Omental fat pad (tissue), 3 donors: ENCODE measurements at regions not wholly inside any gene's neighbourhood (a gene's known extent, or its start where the extent isn't known, plus 50 kb on each side); places are given as distances from the start of the nearest gene placed in this dataset.
"Not testable (repeated sequence)": the region's sequence is repeated elsewhere in the genome, so short reads cannot be mapped to it uniquely, and the experiment has no call there.

ENCODE experiments used
- ATAC-seq: fragments of 150-250 bp; one replicate; pipeline ENCODE4 v1.9.1; 2016; ENCODE audit warnings: mild to moderate bottlenecking, moderate library complexity; ENCODE audit not compliant: low FRiP score
- DNase-seq: peaks from one replicate; pipeline ENCODE4 v3.0.0-alpha.2; 2019; ENCODE audit warnings: low spot score
- CTCF ChIP-seq, 3 donors: fragments of 450-650 bp; IDR thresholded peaks; one replicate each; pipeline ENCODE4 v1.5.1; 2016 to 2017; ENCODE audit warnings: antibody characterized with exemption in 3 of 3, mild to moderate bottlenecking in 3 of 3, moderate library complexity in 2 of 3

DNA sequence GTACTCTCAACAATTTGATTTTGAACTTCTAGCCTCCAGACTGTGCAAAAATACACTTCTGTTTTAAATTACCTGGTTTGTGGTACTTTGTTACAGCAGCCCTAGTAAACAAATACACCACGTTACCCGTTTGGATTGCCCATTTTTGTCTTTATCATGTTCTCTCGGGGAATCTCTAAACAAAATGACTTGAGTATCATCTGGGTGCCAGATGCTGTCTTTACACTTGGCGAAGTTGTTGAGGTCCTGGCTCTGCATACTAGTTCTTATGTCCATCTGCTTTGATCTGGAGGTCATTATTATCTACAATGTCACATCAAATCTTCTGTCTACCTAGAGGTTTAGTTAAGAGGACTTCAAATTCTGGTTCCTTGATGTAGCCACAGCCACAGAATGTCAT is 142.4 kb upstream of the NRIP1 start:
- ATAC-seq: no peak
- TF ChIP-seq CTCF (IDR thresholded peaks at IDR 0.05): no peak
- no peak for DNase-seq

GRCh38 chr21:15207635-15208370 is 143.0 kb upstream of the NRIP1 start:
- no peak for TF ChIP-seq CTCF (IDR thresholded peaks at IDR 0.05)
- DNase-seq: no peak
- no peak for ATAC-seq

- TF ChIP-seq CTCF (IDR thresholded peaks at IDR 0.05): no peak
- ATAC-seq (no peak), DNase-seq (no peak)
Measured at GRCh38 chr21:15208786-15209185, 144.0 kb upstream of the NRIP1 start.

DNA sequence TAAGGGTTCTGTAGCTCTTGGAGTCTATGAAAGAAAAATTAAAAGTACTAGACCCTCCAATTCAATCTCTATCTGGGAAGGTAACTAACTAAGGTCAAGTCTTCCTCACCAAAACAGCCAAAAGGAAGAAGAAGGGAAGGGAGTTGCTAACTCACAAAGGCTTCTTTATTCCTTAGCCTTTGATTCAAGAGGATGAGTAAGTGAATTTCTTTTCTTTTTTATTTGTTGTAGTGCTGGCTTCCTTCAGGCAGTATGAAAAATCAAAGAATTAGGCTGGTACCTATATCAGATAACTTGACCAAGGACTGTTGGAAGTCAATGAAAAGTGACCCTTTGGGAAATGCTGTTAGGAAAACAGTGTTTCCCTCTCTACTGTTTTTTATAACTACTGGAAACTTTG is 144.4 kb upstream of the NRIP1 start:
- no peak for TF ChIP-seq CTCF (IDR thresholded peaks at IDR 0.05)
- DNase-seq: no peak
- ATAC-seq: no peak

DNA sequence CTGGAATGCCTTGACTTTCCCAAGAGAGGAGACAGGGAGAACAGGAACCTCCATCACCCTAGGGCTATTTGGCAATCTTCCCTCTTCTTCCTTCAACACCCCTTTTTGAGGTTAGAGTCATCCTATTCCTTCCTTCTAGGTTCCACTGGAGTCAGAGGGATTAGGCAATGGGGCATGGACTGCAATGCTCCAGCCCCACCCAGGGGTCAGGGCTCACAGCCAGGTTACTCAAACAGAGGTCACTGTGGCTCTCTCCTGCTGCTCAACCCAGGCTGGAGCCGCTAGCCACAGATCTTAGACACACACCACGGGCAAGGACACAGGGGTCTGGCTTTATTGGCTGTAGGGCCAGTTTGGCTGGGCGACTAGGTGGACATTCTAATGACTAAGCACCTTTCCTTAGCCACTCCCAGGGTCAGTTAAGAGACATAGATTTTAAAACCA is 145.5 kb upstream of the NRIP1 start:
- no peak for DNase-seq
- TF ChIP-seq CTCF (IDR thresholded peaks at IDR 0.05): no peak

DNA sequence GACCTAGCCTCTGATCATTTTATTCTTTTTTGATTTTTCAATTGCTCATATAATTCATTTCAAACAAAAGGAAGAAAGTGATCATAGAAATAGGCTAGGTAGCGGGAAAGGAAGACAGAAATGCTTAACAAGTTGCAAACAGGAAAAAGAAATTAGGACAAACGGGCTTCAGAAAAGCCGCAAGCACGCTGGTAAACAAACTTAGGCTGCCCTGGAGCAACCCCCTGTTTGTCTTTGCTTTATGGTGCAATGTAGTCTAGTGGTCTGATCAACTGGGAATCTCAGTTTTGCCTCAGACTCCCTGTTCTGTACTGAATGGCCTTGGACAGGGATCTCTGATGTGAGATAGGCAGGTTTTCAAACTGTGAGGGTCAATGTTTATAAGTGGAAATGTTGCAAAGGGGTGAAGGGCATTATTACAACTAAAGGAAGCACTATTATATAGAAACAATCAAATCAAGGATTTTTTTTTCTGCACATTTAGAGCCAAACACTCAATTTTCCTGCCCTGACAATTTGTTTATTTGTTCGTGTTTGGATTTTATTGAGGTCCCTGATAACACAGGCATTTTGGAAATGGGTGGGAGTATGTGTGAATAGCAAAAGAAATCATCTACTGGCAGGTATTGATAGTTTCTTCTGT is 146.8 kb upstream of the NRIP1 start:
- TF ChIP-seq CTCF (IDR thresholded peaks at IDR 0.05): no peak
- ATAC-seq: no peak
- DNase-seq: no peak

More for the DNA sequence above, 145.5 kb upstream of the NRIP1 start:
- ATAC-seq: peak; percentile 72

- no peak for TF ChIP-seq CTCF (IDR thresholded peaks at IDR 0.05)
- ATAC-seq (no peak), DNase-seq (no peak)
Measured at GRCh38 chr21:15212206-15212605, 147.4 kb upstream of the NRIP1 start.

DNA sequence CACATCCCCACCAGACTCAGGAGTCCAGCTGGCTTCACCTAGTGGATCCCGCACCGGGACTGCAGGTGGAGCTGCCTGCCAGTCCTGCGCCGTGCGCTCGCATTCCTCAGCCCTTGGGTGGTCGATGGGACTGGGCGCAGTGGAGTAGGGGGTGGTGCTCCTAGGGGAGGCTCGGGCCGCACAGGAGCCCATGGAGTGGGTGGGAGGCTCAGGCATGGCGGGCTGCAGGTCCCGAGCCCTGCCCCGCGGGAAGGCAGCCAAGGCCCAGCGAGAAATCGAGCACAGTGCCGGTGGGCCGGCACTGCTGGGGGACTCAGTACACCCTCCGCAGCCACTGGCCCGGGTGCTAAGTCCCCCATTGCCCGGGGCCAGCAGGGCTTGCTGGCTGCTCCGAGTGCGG is 153.7 kb upstream of the NRIP1 start:
- not testable (repeated sequence) for DNase-seq, ATAC-seq
